Panc1 (cell line): ENCODE measurements at regions not wholly inside any gene's neighbourhood (a gene's known extent, or its start where the extent isn't known, plus 50 kb on each side); places are given as distances from the start of the nearest gene placed in this dataset.

Experiments used
- ATAC-seq: fragments of 200-7000 bp; cut with Tn5 transposase; 2 replicates; pipeline ENCODE4 v1.9.1; 2020; ENCODE audit warnings: mild to moderate bottlenecking, moderate library complexity
- BruUV-seq: library from RNA; stranded (reverse); fragments of 400-500 nt; replicated peaks from 2 replicates; lab custom pipeline; 2021; lab: Mats Ljungman, UMichigan
- CTCF ChIA-PET: fragments of 300-600 bp; sonication (Branson Sonifier 250); formaldehyde crosslinking; loops from one replicate; lab custom pipeline; 2022; ENCODE audit warnings: antibody characterized with exemption; lab: Charles Lee
- POLR2A ChIA-PET: fragments of 300-600 bp; sonication (Branson Sonifier 250); formaldehyde crosslinking; loops from one replicate; lab custom pipeline; 2022; ENCODE audit warnings: antibody characterized with exemption; lab: Charles Lee
- DNase-seq: peaks from one replicate; pipeline ENCODE4 v3.0.0-alpha.2; 2010; ENCODE audit warnings: low read depth, low spot score
- H3K27ac ChIP-seq: 2 replicates; pipeline ENCODE4 v1.5.1; 2011; ENCODE audit warnings: mild to moderate bottlenecking, low read length, inconsistent platforms
- H3K27me3 ChIP-seq: fragments of 200-500 bp; sonication (Bioruptor generic); 2 replicates; pipeline ENCODE4 v1.6.0; 2014; ENCODE audit warnings: low read length, inconsistent platforms; ENCODE audit not compliant: control insufficient read depth, insufficient read depth
- H3K36me3 ChIP-seq: fragments of 200-500 bp; sonication (Bioruptor generic); 2 replicates; pipeline ENCODE4 v1.5.1; 2014; ENCODE audit warnings: inconsistent platforms, mild to moderate bottlenecking, low read length, moderate library complexity; ENCODE audit not compliant: control insufficient read depth, insufficient read depth
- H3K4me1 ChIP-seq: 2 replicates; pipeline ENCODE4 v1.5.1; 2011; ENCODE audit warnings: inconsistent platforms, mild to moderate bottlenecking, low read length, moderate library complexity; ENCODE audit not compliant: control insufficient read depth, insufficient read depth
- H3K4me3 ChIP-seq, 2 experiments: 2 replicates each; pipeline ENCODE4 v1.5.1; 2011 to 2012; ENCODE audit warnings: low read depth in 2 of 2, low read length in 2 of 2, mild to moderate bottlenecking in 2 of 2, inconsistent platforms in 1 of 2, moderate library complexity in 1 of 2
- H3K9me3 ChIP-seq: fragments of 200-500 bp; sonication (Bioruptor generic); 2 replicates; pipeline ENCODE4 v1.5.1; 2014; ENCODE audit warnings: low read depth, mild to moderate bottlenecking, inconsistent platforms, low read length, moderate library complexity; ENCODE audit not compliant: control insufficient read depth, insufficient read depth
- POLR2AphosphoS5 ChIP-seq: IDR thresholded peaks from 2 replicates; pipeline ENCODE4 v1.6.1; 2012; ENCODE audit warnings: mild to moderate bottlenecking, low read depth, low read length, moderate library complexity
- REST ChIP-seq, 2 experiments: IDR thresholded peaks; 2 replicates each; pipeline ENCODE4 v1.6.1; 2011 to 2012; ENCODE audit warnings: low read depth in 2 of 2, control low read depth in 1 of 2, low read length in 1 of 2, mild to moderate bottlenecking in 1 of 2, moderate library complexity in 1 of 2; ENCODE audit not compliant: insufficient read depth in 1 of 2
- SIN3A ChIP-seq: IDR thresholded peaks from 2 replicates; pipeline ENCODE4 v1.6.1; 2012; ENCODE audit warnings: low read depth, mild to moderate bottlenecking, low read length, moderate library complexity, borderline replicate concordance; ENCODE audit not compliant: insufficient read depth
- TCF7L2 ChIP-seq: IDR thresholded peaks from 2 replicates; pipeline ENCODE4 v1.6.1; 2011; ENCODE audit warnings: mild to moderate bottlenecking, low read depth, low read length, inconsistent platforms
- in situ Hi-C: cut with HindIII; loops from 2 replicates; pipeline ENCODE4 v1.10.0; 2016; ENCODE audit warnings: low sequenced_read_pairs, low pct_unique_long_range_greater_than_20kb
- intact Hi-C: fragments of 100-400 bp; cut with micrococcal nuclease; formaldehyde crosslinking; loops from one replicate; pipeline ENCODE4 v1.10.0; 2022; ENCODE audit not compliant: unreplicated experiment
- TF ChIP-seq, protein P1 (sequence below): fragments of 450-650 bp; IDR thresholded peaks from 2 replicates; pipeline ENCODE4 v1.5.1; 2017; ENCODE audit warnings: mild to moderate bottlenecking

DNA sequence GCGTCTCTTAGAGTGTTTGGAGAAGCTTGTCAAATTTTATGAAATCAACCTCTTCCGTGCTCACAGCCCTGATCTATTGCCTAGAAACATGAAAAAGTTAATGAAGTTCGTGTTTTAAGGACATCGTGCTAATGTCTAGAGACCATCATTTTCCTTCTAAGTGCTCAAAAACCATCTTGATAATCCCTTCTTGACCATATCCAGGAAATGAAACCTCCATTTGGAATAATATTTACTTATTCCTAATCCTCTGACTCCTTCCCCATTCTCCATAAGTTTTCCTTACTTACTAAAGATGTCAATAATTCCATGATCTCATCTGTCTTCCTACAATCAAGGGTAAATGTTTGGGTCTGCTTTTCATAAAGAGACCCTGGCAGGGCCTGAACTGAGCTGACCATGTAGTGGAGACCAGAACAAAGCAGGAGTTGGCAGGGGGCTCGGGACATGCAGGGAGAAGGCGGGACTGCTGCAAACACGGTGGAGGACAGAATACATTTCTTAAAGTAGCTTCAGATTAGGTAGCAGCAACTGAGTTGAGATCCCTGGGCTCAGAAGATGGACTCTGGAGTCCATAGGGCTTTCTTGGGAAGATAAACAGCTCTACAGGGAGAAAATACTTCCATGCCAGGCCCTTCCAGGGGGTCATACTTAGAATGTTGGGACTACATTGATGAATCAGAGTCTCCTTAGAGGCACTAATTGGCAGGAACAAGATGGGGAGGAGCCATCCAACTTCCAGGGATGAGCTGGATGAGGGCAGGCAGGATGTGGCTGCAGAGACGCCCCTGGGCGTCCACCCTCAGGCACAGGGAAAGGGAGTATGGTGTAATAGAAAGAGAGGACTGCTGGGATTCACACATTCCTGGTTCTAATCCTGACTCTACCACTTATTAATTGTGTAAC, 100.7 kb downstream of the RIN2 start:
- Histone ChIP-seq H3K27ac (peak overlapping the region; percentile 8; the same call in 1 of the 2 replicates), H3K4me1 (peaks cover 2% of the 10 kb centered on the region), H3K9me3 (no peaks in the 10 kb centered on the region), H3K4me3 (no peak overlapping the region), H3K27me3 (no peaks in the 10 kb centered on the region), H3K36me3 (no peaks in the 10 kb centered on the region)
- in situ Hi-C loops (no loop called here), intact Hi-C loops (no loop called here)
- POLR2A ChIA-PET: no interaction called here
- CTCF ChIA-PET: no interaction called here
- BruUV-seq: no TSS peak
- TF ChIP-seq, protein P1, sequence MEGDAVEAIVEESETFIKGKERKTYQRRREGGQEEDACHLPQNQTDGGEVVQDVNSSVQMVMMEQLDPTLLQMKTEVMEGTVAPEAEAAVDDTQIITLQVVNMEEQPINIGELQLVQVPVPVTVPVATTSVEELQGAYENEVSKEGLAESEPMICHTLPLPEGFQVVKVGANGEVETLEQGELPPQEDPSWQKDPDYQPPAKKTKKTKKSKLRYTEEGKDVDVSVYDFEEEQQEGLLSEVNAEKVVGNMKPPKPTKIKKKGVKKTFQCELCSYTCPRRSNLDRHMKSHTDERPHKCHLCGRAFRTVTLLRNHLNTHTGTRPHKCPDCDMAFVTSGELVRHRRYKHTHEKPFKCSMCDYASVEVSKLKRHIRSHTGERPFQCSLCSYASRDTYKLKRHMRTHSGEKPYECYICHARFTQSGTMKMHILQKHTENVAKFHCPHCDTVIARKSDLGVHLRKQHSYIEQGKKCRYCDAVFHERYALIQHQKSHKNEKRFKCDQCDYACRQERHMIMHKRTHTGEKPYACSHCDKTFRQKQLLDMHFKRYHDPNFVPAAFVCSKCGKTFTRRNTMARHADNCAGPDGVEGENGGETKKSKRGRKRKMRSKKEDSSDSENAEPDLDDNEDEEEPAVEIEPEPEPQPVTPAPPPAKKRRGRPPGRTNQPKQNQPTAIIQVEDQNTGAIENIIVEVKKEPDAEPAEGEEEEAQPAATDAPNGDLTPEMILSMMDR: no peak
- no peak for TF ChIP-seq TCF7L2
- no peak for TF ChIP-seq POLR2AphosphoS5
- no peak for TF ChIP-seq SIN3A
- TF ChIP-seq REST (IDR thresholded peaks at IDR 0.05; ENCODE audit: insufficient read depth in 1 of 2, low read depth in 2 of 2, low read length in 1 of 2): no peak
- ATAC-seq: no peak
- DNase-seq: no peak

GRCh38 chr20:19859444-19859843, 101.4 kb downstream of the RIN2 start:
- no peak overlapping the region for H3K4me3 ChIP-seq
- H3K27ac ChIP-seq: no peak overlapping the region
- ChIA-PET POLR2A (interaction anchor here (0.5 kb wide), 1 partner anchor 17 kb away, joined by 13 read pairs; no protein-coding TSS in a partner anchor), CTCF (no interaction called here)
- BruUV-seq: no TSS peak
- no peaks in the 10 kb centered on the region for H3K36me3 ChIP-seq
- no peak for ATAC-seq
- no peaks in the 10 kb centered on the region for H3K9me3 ChIP-seq
- TF ChIP-seq, protein P1: no peak
- TF ChIP-seq REST (IDR thresholded peaks at IDR 0.05; ENCODE audit: insufficient read depth in 1 of 2, low read depth in 2 of 2, low read length in 1 of 2) (no peak), TCF7L2 (no peak), POLR2AphosphoS5 (no peak), SIN3A (no peak)
- no peaks in the 10 kb centered on the region for H3K27me3 ChIP-seq
- intact Hi-C loops (no loop called here), in situ Hi-C loops (no loop called here)
- peaks cover 8% of the 10 kb centered on the region for H3K4me1 ChIP-seq
- DNase-seq: no peak
